GM19351 (cell line): ENCODE measurements at regions not wholly inside any gene's neighbourhood (a gene's known extent, or its start where the extent isn't known, plus 50 kb on each side); places are given as distances from the start of the nearest gene placed in this dataset.
"Not testable (repeated sequence)": the region's sequence is repeated elsewhere in the genome, so short reads cannot be mapped to it uniquely, and the experiment has no call there.

Experiments used
- ATAC-seq: cut with Tn5 transposase; IDR thresholded peaks from one replicate; pipeline ENCODE4 v1.9.1; 2021; ENCODE audit warnings: mild to moderate bottlenecking, moderate library complexity; ENCODE audit not compliant: unreplicated experiment

GRCh38 chr2:16250056-16250425 is 309.7 kb downstream of the MYCN start:
- no peak for ATAC-seq

GRCh38 chr2:16249246-16250055 is 309.1 kb downstream of the MYCN start:
- no peak for ATAC-seq

- no peak for ATAC-seq
Observed at GRCh38 chr2:16248571-16249105, 308.3 kb downstream of the MYCN start.

GRCh38 chr2:16247326-16248122 is 307.2 kb downstream of the MYCN start:
- no peak for ATAC-seq

GRCh38 chr2:16246911-16247310 is 306.6 kb downstream of the MYCN start:
- no peak for ATAC-seq

GRCh38 chr2:16246281-16246850 is 306.0 kb downstream of the MYCN start:
- no peak for ATAC-seq

GRCh38 chr2:16245481-16246054 is 305.2 kb downstream of the MYCN start:
- ATAC-seq = no peak

- ATAC-seq = no peak
Observed at GRCh38 chr2:16244966-16245320, 304.6 kb downstream of the MYCN start.

GRCh38 chr2:16244153-16244965 is 304.0 kb downstream of the MYCN start:
- no peak for ATAC-seq

- no peak for ATAC-seq
Observed at GRCh38 chr2:16243411-16243996, 303.2 kb downstream of the MYCN start.

GRCh38 chr2:16242906-16243305 is 302.6 kb downstream of the MYCN start:
- ATAC-seq = no peak

- no peak for ATAC-seq
Observed at GRCh38 chr2:16241166-16242160, 301.1 kb downstream of the MYCN start.

- no peak for ATAC-seq
Observed at GRCh38 chr2:16240402-16240801, 300.1 kb downstream of the MYCN start.

GRCh38 chr2:16239296-16239850 is 299.0 kb downstream of the MYCN start:
- ATAC-seq = no peak

GRCh38 chr2:16238786-16239185 is 298.4 kb downstream of the MYCN start:
- ATAC-seq = no peak

GRCh38 chr2:16238001-16238761 is 297.8 kb downstream of the MYCN start:
- no peak for ATAC-seq

- ATAC-seq = no peak
Observed at GRCh38 chr2:16235747-16236146, 295.4 kb downstream of the MYCN start.

GRCh38 chr2:16235291-16235690 is 294.9 kb downstream of the MYCN start:
- not testable (repeated sequence) for ATAC-seq
